K562 (cell line): ENCODE measurements at regions not wholly inside any gene's neighbourhood (a gene's known extent, or its start where the extent isn't known, plus 50 kb on each side); places are given as distances from the start of the nearest gene placed in this dataset.

Experiments used
- ATAC-seq: fragments of 200-7000 bp; cut with Tn5 transposase; 3 replicates; pipeline ENCODE4 v1.9.1; 2020; ENCODE audit warnings: moderate library complexity
- BruUV-seq: library from RNA; stranded (reverse); fragments of 400-500 nt; replicated peaks from 2 replicates; lab custom pipeline; 2021; lab: Mats Ljungman, UMichigan
- CTCF ChIA-PET: fragments of 300-600 bp; formaldehyde crosslinking; extraction: SDS; loops from one replicate; lab custom pipeline; 2021; ENCODE audit warnings: low intra/inter-chr PET ratio; lab: Yijun Ruan, JAX
- POLR2A ChIA-PET: fragments of 300-600, 350-650 bp; sonication (Branson Sonifier 250); formaldehyde crosslinking; extraction: SDS; loops from one replicate; lab custom pipeline; 2021; ENCODE audit warnings: antibody characterized with exemption, inconsistent platforms; lab: Yijun Ruan, JAX
- DNase-seq, 4 experiments: peaks; one replicate each; pipeline versions ENCODE4 v3.0.0 to v3.0.0-alpha.2; 2011 to 2018; ENCODE audit warnings: low spot score in 3 of 4, mixed read lengths in 3 of 4; ENCODE audit errors: extremely low read depth in 1 of 4
- FAIRE-seq: peaks from 2 replicates; lab custom pipeline; 2011; peaks lifted over from hg19 to GRCh38; lab: Jason Lieb, UNC
- H2AFZ ChIP-seq: 2 replicates; pipeline ENCODE4 v1.6.0; 2011; ENCODE audit warnings: low read depth, low read length, control low read depth, inconsistent platforms
- H3K27ac ChIP-seq: fragments of 200-600 bp; 3 replicates; pipeline ENCODE4 v1.8.0; 2011; ENCODE audit warnings: low read depth, mild to moderate bottlenecking, control low read depth, inconsistent platforms, low read length, moderate library complexity, mixed read lengths; ENCODE audit errors: extremely low read depth
- H3K27me3 ChIP-seq, 2 experiments: fragments of 300-600 bp in 1 of 2; 2 replicates in 1 of 2; 3 replicates in 1 of 2; pipeline versions ENCODE4 v1.6.0 to v1.8.0; 2011; ENCODE audit warnings: inconsistent platforms in 2 of 2, low read length in 2 of 2, mild to moderate bottlenecking in 1 of 2, mixed read lengths in 1 of 2, moderate library complexity in 1 of 2; ENCODE audit not compliant: control insufficient read depth in 2 of 2, insufficient read depth in 2 of 2
- H3K36me3 ChIP-seq: fragments of 300-600 bp; 3 replicates; pipeline ENCODE4 v1.8.0; 2011; ENCODE audit warnings: mild to moderate bottlenecking, low read length, inconsistent platforms; ENCODE audit not compliant: control insufficient read depth, insufficient read depth
- H3K4me1 ChIP-seq, 2 experiments: fragments of 200-600 bp in 1 of 2; replicated peaks in 1 of 2; 2 replicates in 1 of 2; 3 replicates in 1 of 2; pipeline versions ENCODE4 v1.5.1 to v1.8.0; 2011; ENCODE audit warnings: inconsistent platforms in 2 of 2, low read length in 2 of 2, mild to moderate bottlenecking in 1 of 2, mixed read lengths in 1 of 2, moderate library complexity in 1 of 2; ENCODE audit not compliant: control insufficient read depth in 2 of 2, insufficient read depth in 2 of 2
- H3K4me2 ChIP-seq: 2 replicates; pipeline ENCODE4 v1.6.1; 2011; ENCODE audit warnings: low read length, control low read depth, inconsistent platforms, mixed read lengths; ENCODE audit not compliant: insufficient read depth
- H3K4me3 ChIP-seq: fragments of 200-600 bp; sonication (generic), shearing (Covaris generic); 2 replicates; pipeline ENCODE4 v1.5.1; 2016; ENCODE audit warnings: control low read depth, inconsistent platforms
- H3K79me2 ChIP-seq: fragments of 200-600 bp; 3 replicates; pipeline ENCODE4 v1.8.0; 2011; ENCODE audit warnings: low read length, inconsistent platforms; ENCODE audit not compliant: control insufficient read depth, insufficient read depth
- H3K9ac ChIP-seq, 2 experiments: 2 replicates each; pipeline versions ENCODE4 v1.6.0 to v1.6.1; 2011; ENCODE audit warnings: low read depth in 2 of 2, low read length in 2 of 2, control low read depth in 1 of 2, inconsistent platforms in 1 of 2, mild to moderate bottlenecking in 1 of 2, mixed read lengths in 1 of 2; ENCODE audit not compliant: insufficient read depth in 1 of 2
- H3K9me1 ChIP-seq: one replicate; pipeline ENCODE4 v1.6.0; 2011; ENCODE audit warnings: inconsistent platforms, mild to moderate bottlenecking, low read length, moderate library complexity; ENCODE audit not compliant: control insufficient read depth, insufficient read depth
- H3K9me3 ChIP-seq: replicated peaks from 2 replicates; pipeline ENCODE4 v1.5.1; 2011; ENCODE audit warnings: low read depth, low read length, inconsistent platforms; ENCODE audit not compliant: control insufficient read depth, insufficient read depth
- H4K20me1 ChIP-seq: replicated peaks from 2 replicates; pipeline ENCODE4 v1.6.1; 2011; ENCODE audit warnings: low read length, inconsistent platforms, mixed read lengths; ENCODE audit not compliant: control insufficient read depth, insufficient read depth
- CC2D1A ChIP-seq: fragments of 450-650 bp; IDR thresholded peaks from 2 replicates; pipeline ENCODE4 v1.6.1; 2017; ENCODE audit warnings: mild to moderate bottlenecking
- FOXK1 ChIP-seq: sonication (generic); formaldehyde crosslinking; IDR thresholded peaks from 2 replicates; pipeline ENCODE4 v1.8.0; 2022; ENCODE audit warnings: missing genetic modification reagents, mild to moderate bottlenecking, borderline replicate concordance
- HMBOX1 ChIP-seq: sonication (generic); IDR thresholded peaks from 2 replicates; pipeline ENCODE4 v1.6.1; 2016
- KDM5B ChIP-seq: fragments of 200-600 bp; sonication (generic); IDR thresholded peaks from 2 replicates; pipeline ENCODE4 v1.6.1; 2012; ENCODE audit warnings: low read depth, mild to moderate bottlenecking, moderate library complexity, low read length, control low read depth, inconsistent platforms; ENCODE audit not compliant: insufficient replicate concordance
- NCOA6 ChIP-seq: fragments of 450-650 bp; IDR thresholded peaks from 2 replicates; pipeline ENCODE4 v1.6.1; 2017; ENCODE audit warnings: mild to moderate bottlenecking
- NFIC ChIP-seq: fragments of 450-650 bp; IDR thresholded peaks from 2 replicates; pipeline ENCODE4 v1.6.1; 2017; ENCODE audit warnings: mild to moderate bottlenecking, inconsistent platforms
- PKNOX1 ChIP-seq: fragments of 450-650 bp; IDR thresholded peaks from 2 replicates; pipeline ENCODE4 v1.6.1; 2016
- RBBP5 ChIP-seq: fragments of 200-600 bp; sonication (generic); IDR thresholded peaks from 2 replicates; pipeline ENCODE4 v1.6.1; 2012; ENCODE audit warnings: borderline replicate concordance, mild to moderate bottlenecking, low read length, control low read depth, inconsistent platforms; ENCODE audit not compliant: insufficient read depth, poor library complexity, severe bottlenecking
- SRSF9 ChIP-seq: fragments of 200-400 bp; formaldehyde crosslinking; IDR thresholded peaks from 2 replicates; pipeline ENCODE4 v1.6.1; 2017; ENCODE audit warnings: low read depth, low read length, borderline replicate concordance
- ZBTB40 ChIP-seq, 2 experiments: fragments of 450-650 bp in 1 of 2; sonication (generic) in 1 of 2; formaldehyde crosslinking in 1 of 2; IDR thresholded peaks; 2 replicates each; pipeline versions ENCODE4 v1.7.1 to v1.9.0; 2016 to 2022; ENCODE audit warnings: inconsistent platforms in 1 of 2, mild to moderate bottlenecking in 1 of 2, missing genetic modification reagents in 1 of 2
- in situ Hi-C: fragments of 300-500 bp; cut with MboI; formaldehyde crosslinking; loops from 4 replicates; pipeline ENCODE4 v1.15.0; 2018; ENCODE audit warnings: inconsistent platforms, mixed read lengths
- intact Hi-C: fragments of 100-400 bp; cut with micrococcal nuclease; formaldehyde crosslinking; loops from 2 replicates; pipeline ENCODE4 v1.14.2; 2022
- TF ChIP-seq, protein P1 (sequence below): sonication (generic); formaldehyde crosslinking; IDR thresholded peaks from 2 replicates; pipeline ENCODE4 v1.8.1; 2022; ENCODE audit warnings: missing genetic modification reagents

- Histone ChIP-seq H3K27me3 (no peaks in the 10 kb centered on the region), H3K36me3 (no peaks in the 10 kb centered on the region), H4K20me1 (no peaks in the 10 kb centered on the region), H3K27ac (no peak overlapping the region), H3K79me2 (no peaks in the 10 kb centered on the region), H3K9me1 (no peaks in the 10 kb centered on the region), H3K9ac (no peak overlapping the region), H3K9me3 (no peaks in the 10 kb centered on the region), H3K4me2 (no peak overlapping the region), H2AFZ (no peak overlapping the region), H3K4me1 (no peaks in the 10 kb centered on the region), H3K4me3 (no peak overlapping the region)
- no peak for DNase-seq
- no peak for ATAC-seq
- intact Hi-C loops (no loop called here), in situ Hi-C loops (no loop called here)
- ChIA-PET POLR2A (no interaction called here), CTCF (no interaction called here)
- no TSS peak for BruUV-seq
- no peak for FAIRE-seq
- TF ChIP-seq KDM5B (no peak), FOXK1 (CRISPR knock-in tag) (no peak), ZBTB40 (IDR thresholded peaks at IDR 0.05) (no peak), ZBTB40 (CRISPR knock-in tag; IDR thresholded peaks at IDR 0.05) (no peak), PKNOX1 (no peak), CC2D1A (no peak), NFIC (no peak), SRSF9 (no peak), HMBOX1 (no peak), NCOA6 (no peak), RBBP5 (no peak)
- TF ChIP-seq, protein P1, sequence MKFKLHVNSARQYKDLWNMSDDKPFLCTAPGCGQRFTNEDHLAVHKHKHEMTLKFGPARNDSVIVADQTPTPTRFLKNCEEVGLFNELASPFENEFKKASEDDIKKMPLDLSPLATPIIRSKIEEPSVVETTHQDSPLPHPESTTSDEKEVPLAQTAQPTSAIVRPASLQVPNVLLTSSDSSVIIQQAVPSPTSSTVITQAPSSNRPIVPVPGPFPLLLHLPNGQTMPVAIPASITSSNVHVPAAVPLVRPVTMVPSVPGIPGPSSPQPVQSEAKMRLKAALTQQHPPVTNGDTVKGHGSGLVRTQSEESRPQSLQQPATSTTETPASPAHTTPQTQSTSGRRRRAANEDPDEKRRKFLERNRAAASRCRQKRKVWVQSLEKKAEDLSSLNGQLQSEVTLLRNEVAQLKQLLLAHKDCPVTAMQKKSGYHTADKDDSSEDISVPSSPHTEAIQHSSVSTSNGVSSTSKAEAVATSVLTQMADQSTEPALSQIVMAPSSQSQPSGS (CRISPR knock-in tag) = no peak
Observed at GRCh38 chr2:41344529-41344928, 703.3 kb upstream of the PKDCC start.
